GM12892 (cell line): ENCODE measurements at regions not wholly inside any gene's neighbourhood (a gene's known extent, or its start where the extent isn't known, plus 50 kb on each side); places are given as distances from the start of the nearest gene placed in this dataset.

Experiments used
- POLR2A ChIP-seq: IDR thresholded peaks from 2 replicates; pipeline ENCODE4 v1.6.1; 2011; ENCODE audit warnings: low read depth, low read length, control low read depth
- POLR2AphosphoS5 ChIP-seq: IDR thresholded peaks from 2 replicates; pipeline ENCODE4 v1.6.1; 2011; ENCODE audit warnings: low read depth, low read length, control low read depth
- TAF1 ChIP-seq: IDR thresholded peaks from 2 replicates; pipeline ENCODE4 v1.6.1; 2011; ENCODE audit warnings: low read depth, mild to moderate bottlenecking, control low read depth, low read length, borderline replicate concordance

DNA sequence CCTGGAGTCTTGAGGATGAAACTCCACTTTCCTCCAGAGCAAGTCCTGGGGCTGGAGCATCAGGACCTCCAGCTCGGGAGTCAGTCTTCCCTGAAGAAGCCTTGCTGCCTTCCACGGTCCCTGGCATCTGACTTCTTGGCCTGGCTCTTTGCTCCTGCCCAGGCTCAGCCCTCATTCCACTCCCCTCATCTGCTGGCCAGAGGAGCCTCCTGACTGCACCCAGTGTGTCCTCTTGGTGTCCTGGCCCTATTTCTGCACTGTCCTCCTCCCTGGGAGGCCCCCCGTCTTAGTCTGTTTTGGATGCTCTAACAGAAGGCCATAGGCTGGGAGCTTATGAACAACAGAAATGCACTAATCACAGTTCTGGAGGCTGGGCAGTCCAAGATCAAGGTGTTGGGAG is 231.5 kb downstream of the LOXHD1 start:
- no peak for TF ChIP-seq POLR2A
- no peak for TF ChIP-seq POLR2AphosphoS5
- TF ChIP-seq TAF1, result no peak
